Progenitor cell of endocrine pancreas (in vitro differentiated cells): ENCODE measurements at regions not wholly inside any gene's neighbourhood (a gene's known extent, or its start where the extent isn't known, plus 50 kb on each side); places are given as distances from the start of the nearest gene placed in this dataset.

Experiments
- DNase-seq: peaks from one replicate; pipeline ENCODE4 v3.0.0; 2021; ENCODE audit warnings: low spot score; ENCODE audit not compliant: unreplicated experiment
- H3K27ac Mint-ChIP-seq: 2 replicates; pipeline ENCODE4 v1.8.0; 2021; ENCODE audit warnings: mild to moderate bottlenecking, moderate library complexity, mixed read lengths
- H3K27me3 Mint-ChIP-seq: 2 replicates; pipeline ENCODE4 v1.8.0; 2021; ENCODE audit warnings: mixed read lengths
- H3K36me3 Mint-ChIP-seq: 2 replicates; pipeline ENCODE4 v1.8.0; 2022; ENCODE audit warnings: mixed read lengths; ENCODE audit not compliant: insufficient read depth
- H3K4me1 Mint-ChIP-seq: 2 replicates; pipeline ENCODE4 v1.8.0; 2021; ENCODE audit warnings: low read depth, mixed read lengths
- H3K4me3 Mint-ChIP-seq: 2 replicates; pipeline ENCODE4 v1.8.0; 2021; ENCODE audit warnings: low read depth, mild to moderate bottlenecking, moderate library complexity, mixed read lengths
- H3K9me3 Mint-ChIP-seq: 2 replicates; pipeline ENCODE4 v1.8.0; 2021; ENCODE audit warnings: low read depth, mixed read lengths
- TF ChIP-seq, protein P1 (sequence below): fragments of 200-600 bp; sonication (generic); IDR thresholded peaks from one replicate; pipeline ENCODE4 v1.5.0; 2021; ENCODE audit warnings: antibody characterized with exemption, mild to moderate bottlenecking; ENCODE audit not compliant: unreplicated experiment

DNA sequence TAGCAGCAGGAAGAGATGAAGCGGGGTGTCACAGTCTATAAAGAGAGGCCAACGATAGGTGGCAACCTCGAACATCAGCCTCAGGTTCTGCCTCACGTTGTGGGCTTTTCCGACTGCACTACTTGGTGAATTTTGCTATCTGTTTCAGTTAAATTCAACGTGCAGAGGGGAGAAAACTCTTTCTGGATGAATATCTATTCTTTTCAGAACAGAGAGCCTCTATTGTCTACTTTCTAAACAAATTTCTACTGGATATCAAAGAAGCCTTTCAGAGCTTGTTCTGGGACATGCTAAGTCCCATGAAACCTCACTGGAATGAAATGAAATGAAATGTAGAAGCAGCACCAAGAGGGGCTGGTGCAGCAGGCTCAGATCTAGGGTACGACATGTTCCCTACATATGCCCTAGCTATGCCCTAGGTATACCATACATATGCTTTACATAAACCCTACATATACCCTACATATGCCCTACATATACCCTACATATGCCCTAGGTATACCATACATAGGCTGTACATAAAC is 116.5 kb upstream of the TRIM2 start:
- TF ChIP-seq, protein P1, sequence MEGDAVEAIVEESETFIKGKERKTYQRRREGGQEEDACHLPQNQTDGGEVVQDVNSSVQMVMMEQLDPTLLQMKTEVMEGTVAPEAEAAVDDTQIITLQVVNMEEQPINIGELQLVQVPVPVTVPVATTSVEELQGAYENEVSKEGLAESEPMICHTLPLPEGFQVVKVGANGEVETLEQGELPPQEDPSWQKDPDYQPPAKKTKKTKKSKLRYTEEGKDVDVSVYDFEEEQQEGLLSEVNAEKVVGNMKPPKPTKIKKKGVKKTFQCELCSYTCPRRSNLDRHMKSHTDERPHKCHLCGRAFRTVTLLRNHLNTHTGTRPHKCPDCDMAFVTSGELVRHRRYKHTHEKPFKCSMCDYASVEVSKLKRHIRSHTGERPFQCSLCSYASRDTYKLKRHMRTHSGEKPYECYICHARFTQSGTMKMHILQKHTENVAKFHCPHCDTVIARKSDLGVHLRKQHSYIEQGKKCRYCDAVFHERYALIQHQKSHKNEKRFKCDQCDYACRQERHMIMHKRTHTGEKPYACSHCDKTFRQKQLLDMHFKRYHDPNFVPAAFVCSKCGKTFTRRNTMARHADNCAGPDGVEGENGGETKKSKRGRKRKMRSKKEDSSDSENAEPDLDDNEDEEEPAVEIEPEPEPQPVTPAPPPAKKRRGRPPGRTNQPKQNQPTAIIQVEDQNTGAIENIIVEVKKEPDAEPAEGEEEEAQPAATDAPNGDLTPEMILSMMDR = no peak
- H3K4me3 Mint-ChIP-seq = no peak overlapping the region
- H3K36me3 Mint-ChIP-seq = no peaks in the 10 kb centered on the region
- peaks cover 12% of the 10 kb centered on the region for H3K4me1 Mint-ChIP-seq
- peaks cover 8% of the 10 kb centered on the region for H3K27me3 Mint-ChIP-seq
- no peaks in the 10 kb centered on the region for H3K9me3 Mint-ChIP-seq
- H3K27ac Mint-ChIP-seq = no peak overlapping the region
- no peak for DNase-seq

DNA sequence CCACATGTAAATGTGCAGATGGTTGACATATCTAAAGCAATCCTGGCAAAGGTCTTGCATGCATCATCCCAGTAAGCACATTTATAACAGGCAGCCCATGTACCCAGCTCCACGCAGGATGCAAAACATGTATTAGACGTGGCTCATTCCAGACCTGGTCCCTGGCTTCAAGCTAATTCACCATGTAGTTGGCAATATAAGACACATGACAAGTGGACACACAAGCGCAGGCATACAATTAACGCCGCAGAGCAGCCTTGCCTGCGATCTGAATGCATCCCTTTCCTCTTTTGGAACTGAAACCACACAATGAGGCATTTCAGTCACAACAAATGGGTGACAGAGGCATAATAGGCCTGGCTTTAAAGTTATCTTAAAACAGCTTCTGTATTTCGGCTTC is 114.5 kb upstream of the TRIM2 start:
- H3K27me3 Mint-ChIP-seq = peaks cover 8% of the 10 kb centered on the region
- H3K9me3 Mint-ChIP-seq = no peaks in the 10 kb centered on the region
- TF ChIP-seq, protein P1 = no peak
- H3K4me3 Mint-ChIP-seq = no peak overlapping the region
- no peak for DNase-seq
- H3K4me1 Mint-ChIP-seq = peaks cover 2% of the 10 kb centered on the region
- H3K36me3 Mint-ChIP-seq = no peaks in the 10 kb centered on the region
- no peak overlapping the region for H3K27ac Mint-ChIP-seq

DNA sequence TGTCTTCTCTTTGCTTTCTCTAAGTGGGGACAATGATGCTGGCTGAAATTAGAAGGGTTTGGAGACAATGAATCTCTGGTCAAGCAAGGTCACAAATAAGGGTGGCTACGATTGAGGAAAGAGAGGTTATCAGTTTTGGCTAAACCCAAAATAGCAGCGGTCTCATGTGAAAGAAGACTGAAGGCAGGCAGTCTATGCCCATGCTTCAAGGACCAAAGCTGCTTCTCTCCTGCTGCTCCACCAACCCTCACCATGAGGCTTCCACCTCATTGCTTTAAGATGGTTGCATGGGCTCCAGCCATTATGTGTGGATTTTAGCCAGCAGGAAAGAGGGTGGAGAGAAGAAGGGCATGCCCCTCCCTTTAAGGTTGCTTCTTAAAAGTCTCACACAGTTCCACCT is 114.1 kb upstream of the TRIM2 start:
- no peak overlapping the region for H3K4me3 Mint-ChIP-seq
- no peaks in the 10 kb centered on the region for H3K36me3 Mint-ChIP-seq
- no peak for DNase-seq
- peaks cover 2% of the 10 kb centered on the region for H3K4me1 Mint-ChIP-seq
- H3K9me3 Mint-ChIP-seq = no peaks in the 10 kb centered on the region
- TF ChIP-seq, protein P1 = no peak
- H3K27me3 Mint-ChIP-seq = peaks cover 8% of the 10 kb centered on the region
- H3K27ac Mint-ChIP-seq = no peak overlapping the region

DNA sequence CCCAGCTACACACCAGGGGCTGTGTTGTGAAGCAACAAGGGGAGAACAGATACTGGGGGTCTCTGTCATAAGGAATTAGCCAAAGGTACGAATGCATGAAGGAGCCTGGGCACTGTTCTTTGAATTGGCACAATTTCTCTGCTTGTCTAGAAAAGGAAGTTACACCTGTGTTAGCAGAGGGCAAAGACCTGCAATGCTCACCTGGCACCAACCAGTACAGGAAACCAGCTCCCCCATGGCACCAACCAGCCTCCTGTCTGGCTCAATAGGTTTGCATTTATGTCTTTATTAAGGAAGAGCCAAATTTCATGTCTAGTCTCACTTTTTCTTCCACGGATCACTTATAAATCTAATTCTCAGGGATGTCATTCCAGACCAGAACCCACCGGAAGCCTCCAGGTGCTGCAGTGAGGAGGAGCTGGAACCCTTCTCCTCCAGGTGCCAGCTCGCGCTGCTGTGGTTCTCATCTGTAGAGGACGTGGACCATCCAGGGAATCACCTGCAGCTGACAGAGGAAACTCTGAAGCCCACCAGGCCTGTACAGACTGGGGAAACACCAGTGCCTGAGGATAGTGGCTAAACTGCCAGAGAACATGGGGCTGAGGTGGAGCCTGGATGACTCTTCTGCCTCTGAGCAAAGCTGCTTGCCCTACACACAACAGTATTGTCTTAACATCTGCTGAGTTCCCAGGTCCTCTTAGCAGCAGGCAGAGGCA is 113.4 kb upstream of the TRIM2 start:
- no peak overlapping the region for H3K4me3 Mint-ChIP-seq
- no peaks in the 10 kb centered on the region for H3K9me3 Mint-ChIP-seq
- no peak for DNase-seq
- no peaks in the 10 kb centered on the region for H3K4me1 Mint-ChIP-seq
- peaks cover 6% of the 10 kb centered on the region for H3K27me3 Mint-ChIP-seq
- H3K36me3 Mint-ChIP-seq = no peaks in the 10 kb centered on the region
- TF ChIP-seq, protein P1 = no peak
- no peak overlapping the region for H3K27ac Mint-ChIP-seq

DNA sequence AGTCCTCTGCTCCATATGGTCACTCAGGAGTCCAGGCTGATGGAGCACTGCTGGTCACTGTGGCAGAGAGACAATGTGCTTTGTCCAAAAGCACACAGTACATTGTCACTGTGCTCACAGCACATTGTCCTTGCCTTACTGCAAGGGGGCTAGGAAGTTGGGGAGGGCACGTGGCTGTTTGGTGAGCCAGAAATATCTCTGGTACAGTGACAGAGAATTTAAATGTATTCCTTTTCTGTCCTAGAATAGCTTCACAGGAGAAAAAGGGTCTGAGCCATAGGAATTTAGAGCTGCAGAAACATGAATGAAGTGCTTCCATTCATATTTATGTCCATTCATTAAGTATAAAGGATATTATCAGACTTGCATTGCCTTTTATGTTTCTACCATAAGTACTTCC is 110.8 kb upstream of the TRIM2 start:
- no peaks in the 10 kb centered on the region for H3K4me1 Mint-ChIP-seq
- H3K36me3 Mint-ChIP-seq = no peaks in the 10 kb centered on the region
- TF ChIP-seq, protein P1 = no peak
- H3K27ac Mint-ChIP-seq = peak overlapping the region; percentile 67
- no peaks in the 10 kb centered on the region for H3K9me3 Mint-ChIP-seq
- DNase-seq = no peak
- no peak overlapping the region for H3K4me3 Mint-ChIP-seq
- H3K27me3 Mint-ChIP-seq = no peaks in the 10 kb centered on the region
